Body of pancreas (tissue), 4 donors: ENCODE measurements at regions not wholly inside any gene's neighbourhood (a gene's known extent, or its start where the extent isn't known, plus 50 kb on each side); places are given as distances from the start of the nearest gene placed in this dataset.

Experiments
- POLR2A ChIP-seq, 3 donors: fragments of 450-650 bp; IDR thresholded peaks; one replicate each; pipeline ENCODE4 v1.6.1; 2016; ENCODE audit warnings: antibody characterized with exemption in 3 of 3, mild to moderate bottlenecking in 2 of 3
- TF ChIP-seq, protein P1 (sequence below), 7 experiments: fragments of 450-650 bp in 4 of 7; fragments of 200-600 bp in 3 of 7; sonication (generic) in 3 of 7; IDR thresholded peaks; one replicate each; pipeline ENCODE4 v1.5.1; 2016 to 2019; ENCODE audit warnings: antibody characterized with exemption in 7 of 7

DNA sequence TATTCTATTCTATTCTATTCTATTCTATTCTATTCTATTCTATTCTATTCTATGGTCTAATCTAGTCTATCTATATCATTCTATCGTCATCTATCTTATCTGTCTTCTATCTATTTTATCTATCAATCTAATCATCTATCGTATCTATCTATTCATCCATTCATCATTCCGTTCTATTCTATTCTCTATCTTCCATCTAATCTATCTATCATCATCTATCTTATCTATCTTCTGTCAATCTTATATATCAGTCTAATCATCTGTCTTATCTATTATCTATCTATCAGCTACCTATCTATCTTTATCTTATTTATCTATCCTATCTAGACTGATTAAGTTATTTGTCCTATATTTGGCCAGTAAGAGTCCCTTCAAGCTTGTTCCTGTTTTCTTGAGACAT lies 831.5 kb upstream of the TMEM132C start:
- TF ChIP-seq, protein P1, sequence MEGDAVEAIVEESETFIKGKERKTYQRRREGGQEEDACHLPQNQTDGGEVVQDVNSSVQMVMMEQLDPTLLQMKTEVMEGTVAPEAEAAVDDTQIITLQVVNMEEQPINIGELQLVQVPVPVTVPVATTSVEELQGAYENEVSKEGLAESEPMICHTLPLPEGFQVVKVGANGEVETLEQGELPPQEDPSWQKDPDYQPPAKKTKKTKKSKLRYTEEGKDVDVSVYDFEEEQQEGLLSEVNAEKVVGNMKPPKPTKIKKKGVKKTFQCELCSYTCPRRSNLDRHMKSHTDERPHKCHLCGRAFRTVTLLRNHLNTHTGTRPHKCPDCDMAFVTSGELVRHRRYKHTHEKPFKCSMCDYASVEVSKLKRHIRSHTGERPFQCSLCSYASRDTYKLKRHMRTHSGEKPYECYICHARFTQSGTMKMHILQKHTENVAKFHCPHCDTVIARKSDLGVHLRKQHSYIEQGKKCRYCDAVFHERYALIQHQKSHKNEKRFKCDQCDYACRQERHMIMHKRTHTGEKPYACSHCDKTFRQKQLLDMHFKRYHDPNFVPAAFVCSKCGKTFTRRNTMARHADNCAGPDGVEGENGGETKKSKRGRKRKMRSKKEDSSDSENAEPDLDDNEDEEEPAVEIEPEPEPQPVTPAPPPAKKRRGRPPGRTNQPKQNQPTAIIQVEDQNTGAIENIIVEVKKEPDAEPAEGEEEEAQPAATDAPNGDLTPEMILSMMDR (IDR thresholded peaks at IDR 0.05), result no peak
- no peak for TF ChIP-seq POLR2A (IDR thresholded peaks at IDR 0.05)
